ENCODE measurements at regions not wholly inside any gene's neighbourhood (a gene's known extent, or its start where the extent isn't known, plus 50 kb on each side); places are given as distances from the start of the nearest gene placed in this dataset.

DNA sequence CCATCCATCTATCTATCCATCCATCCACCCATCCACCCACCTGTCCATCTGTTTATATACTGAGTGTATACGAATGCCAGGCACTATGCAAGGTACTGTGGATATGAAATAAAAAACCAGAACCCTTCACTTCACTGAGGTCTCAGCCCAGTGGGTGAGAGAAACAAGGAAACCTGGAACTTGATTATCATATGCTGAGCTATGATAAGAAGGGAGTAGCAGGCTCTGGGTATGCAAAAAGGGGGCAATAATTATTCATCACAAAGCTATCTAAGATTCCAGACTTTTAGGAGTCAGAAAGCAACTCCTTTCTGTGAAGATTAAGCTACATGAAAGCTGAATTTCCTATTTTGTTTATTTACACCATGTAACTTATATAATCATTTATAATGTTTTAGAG lies 327.7 kb upstream of the IL12A start:
- Histone ChIP-seq H3K27me3 (ENCODE audit: insufficient read depth, low read depth, low read length) (no peaks in the 10 kb centered on the region), H3K4me3 (ENCODE audit: low read length) (no peak overlapping the region), H3K9me3 (ENCODE audit: low read length) (no peaks in the 10 kb centered on the region), H3K9me2 (ENCODE audit: insufficient read depth, low read length) (no peaks in the 10 kb centered on the region), H3K27ac (ENCODE audit: low read length) (no peak overlapping the region), H3K79me2 (replicated peaks; ENCODE audit: insufficient read depth, low read length) (no peaks in the 10 kb centered on the region), H4K20me1 (ENCODE audit: insufficient read depth) (no peaks in the 10 kb centered on the region), H3K36me3 (ENCODE audit: insufficient read depth, low read length) (no peaks in the 10 kb centered on the region), H3K4me2 (ENCODE audit: low read length) (no peak overlapping the region), H2AFZ (ENCODE audit: low read depth, low read length) (no peak overlapping the region), H3F3A (ENCODE audit: insufficient read depth, low read length, poor library complexity, severe bottlenecking) (no peaks in the 10 kb centered on the region), H3K9ac (ENCODE audit: low read length) (no peak overlapping the region)
- TF ChIP-seq POLR2AphosphoS5 (IDR thresholded peaks at IDR 0.05) (no peak), EZH2 (IDR thresholded peaks at IDR 0.05; ENCODE audit: borderline replicate concordance, insufficient read depth, low read length, poor library complexity, severe bottlenecking) (no peak), TAF1 (IDR thresholded peaks at IDR 0.05; ENCODE audit: low read depth) (no peak), EP300 (conservative IDR thresholded peaks at IDR 0.05; ENCODE audit: poor library complexity, severe bottlenecking) (no peak), RAD21 (conservative IDR thresholded peaks at IDR 0.05) (no peak), SMC3 (conservative IDR thresholded peaks at IDR 0.05; ENCODE audit: poor library complexity) (no peak), MXI1 (conservative IDR thresholded peaks at IDR 0.05; ENCODE audit: poor library complexity, severe bottlenecking) (no peak)
- TF ChIP-seq, protein P1, sequence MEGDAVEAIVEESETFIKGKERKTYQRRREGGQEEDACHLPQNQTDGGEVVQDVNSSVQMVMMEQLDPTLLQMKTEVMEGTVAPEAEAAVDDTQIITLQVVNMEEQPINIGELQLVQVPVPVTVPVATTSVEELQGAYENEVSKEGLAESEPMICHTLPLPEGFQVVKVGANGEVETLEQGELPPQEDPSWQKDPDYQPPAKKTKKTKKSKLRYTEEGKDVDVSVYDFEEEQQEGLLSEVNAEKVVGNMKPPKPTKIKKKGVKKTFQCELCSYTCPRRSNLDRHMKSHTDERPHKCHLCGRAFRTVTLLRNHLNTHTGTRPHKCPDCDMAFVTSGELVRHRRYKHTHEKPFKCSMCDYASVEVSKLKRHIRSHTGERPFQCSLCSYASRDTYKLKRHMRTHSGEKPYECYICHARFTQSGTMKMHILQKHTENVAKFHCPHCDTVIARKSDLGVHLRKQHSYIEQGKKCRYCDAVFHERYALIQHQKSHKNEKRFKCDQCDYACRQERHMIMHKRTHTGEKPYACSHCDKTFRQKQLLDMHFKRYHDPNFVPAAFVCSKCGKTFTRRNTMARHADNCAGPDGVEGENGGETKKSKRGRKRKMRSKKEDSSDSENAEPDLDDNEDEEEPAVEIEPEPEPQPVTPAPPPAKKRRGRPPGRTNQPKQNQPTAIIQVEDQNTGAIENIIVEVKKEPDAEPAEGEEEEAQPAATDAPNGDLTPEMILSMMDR (IDR thresholded peaks at IDR 0.05; ENCODE audit: poor library complexity, severe bottlenecking), result no peak
- TF ChIP-seq, protein P2, sequence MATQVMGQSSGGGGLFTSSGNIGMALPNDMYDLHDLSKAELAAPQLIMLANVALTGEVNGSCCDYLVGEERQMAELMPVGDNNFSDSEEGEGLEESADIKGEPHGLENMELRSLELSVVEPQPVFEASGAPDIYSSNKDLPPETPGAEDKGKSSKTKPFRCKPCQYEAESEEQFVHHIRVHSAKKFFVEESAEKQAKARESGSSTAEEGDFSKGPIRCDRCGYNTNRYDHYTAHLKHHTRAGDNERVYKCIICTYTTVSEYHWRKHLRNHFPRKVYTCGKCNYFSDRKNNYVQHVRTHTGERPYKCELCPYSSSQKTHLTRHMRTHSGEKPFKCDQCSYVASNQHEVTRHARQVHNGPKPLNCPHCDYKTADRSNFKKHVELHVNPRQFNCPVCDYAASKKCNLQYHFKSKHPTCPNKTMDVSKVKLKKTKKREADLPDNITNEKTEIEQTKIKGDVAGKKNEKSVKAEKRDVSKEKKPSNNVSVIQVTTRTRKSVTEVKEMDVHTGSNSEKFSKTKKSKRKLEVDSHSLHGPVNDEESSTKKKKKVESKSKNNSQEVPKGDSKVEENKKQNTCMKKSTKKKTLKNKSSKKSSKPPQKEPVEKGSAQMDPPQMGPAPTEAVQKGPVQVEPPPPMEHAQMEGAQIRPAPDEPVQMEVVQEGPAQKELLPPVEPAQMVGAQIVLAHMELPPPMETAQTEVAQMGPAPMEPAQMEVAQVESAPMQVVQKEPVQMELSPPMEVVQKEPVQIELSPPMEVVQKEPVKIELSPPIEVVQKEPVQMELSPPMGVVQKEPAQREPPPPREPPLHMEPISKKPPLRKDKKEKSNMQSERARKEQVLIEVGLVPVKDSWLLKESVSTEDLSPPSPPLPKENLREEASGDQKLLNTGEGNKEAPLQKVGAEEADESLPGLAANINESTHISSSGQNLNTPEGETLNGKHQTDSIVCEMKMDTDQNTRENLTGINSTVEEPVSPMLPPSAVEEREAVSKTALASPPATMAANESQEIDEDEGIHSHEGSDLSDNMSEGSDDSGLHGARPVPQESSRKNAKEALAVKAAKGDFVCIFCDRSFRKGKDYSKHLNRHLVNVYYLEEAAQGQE (IDR thresholded peaks at IDR 0.05; ENCODE audit: borderline replicate concordance), result no peak

DNA sequence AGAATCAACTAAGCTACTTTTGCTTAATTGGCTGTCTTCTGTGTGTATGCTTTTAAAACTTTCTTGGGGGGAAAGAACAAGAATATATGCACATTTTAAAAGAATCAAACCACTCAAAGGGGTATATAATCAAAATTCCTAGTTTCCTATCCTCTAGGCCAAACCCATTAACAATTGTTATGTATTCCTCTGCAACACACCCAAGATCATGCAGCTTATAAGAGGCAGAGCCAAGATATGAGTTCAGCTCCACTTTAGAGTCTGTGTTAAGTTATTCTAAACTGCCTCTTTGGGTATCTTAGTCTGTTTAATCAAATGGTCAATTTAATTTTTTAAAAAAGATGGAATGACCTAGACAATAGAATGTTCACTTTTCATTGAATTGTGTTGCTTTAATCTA lies 326.1 kb upstream of the IL12A start:
- Histone ChIP-seq H3K9me3 (ENCODE audit: low read length) (no peaks in the 10 kb centered on the region), H3K9me2 (ENCODE audit: insufficient read depth, low read length) (no peaks in the 10 kb centered on the region), H3K4me2 (ENCODE audit: low read length) (no peak overlapping the region), H3K4me3 (ENCODE audit: low read length) (no peak overlapping the region), H4K20me1 (ENCODE audit: insufficient read depth) (no peaks in the 10 kb centered on the region), H3K27ac (ENCODE audit: low read length) (no peak overlapping the region), H3F3A (ENCODE audit: insufficient read depth, low read length, poor library complexity, severe bottlenecking) (no peaks in the 10 kb centered on the region), H3K36me3 (ENCODE audit: insufficient read depth, low read length) (no peaks in the 10 kb centered on the region), H3K79me2 (replicated peaks; ENCODE audit: insufficient read depth, low read length) (no peaks in the 10 kb centered on the region), H3K27me3 (ENCODE audit: insufficient read depth, low read depth, low read length) (no peaks in the 10 kb centered on the region), H3K9ac (ENCODE audit: low read length) (no peak overlapping the region), H2AFZ (ENCODE audit: low read depth, low read length) (no peak overlapping the region)
- TF ChIP-seq EP300 (conservative IDR thresholded peaks at IDR 0.05; ENCODE audit: poor library complexity, severe bottlenecking) (no peak), EZH2 (IDR thresholded peaks at IDR 0.05; ENCODE audit: borderline replicate concordance, insufficient read depth, low read length, poor library complexity, severe bottlenecking) (no peak), MXI1 (conservative IDR thresholded peaks at IDR 0.05; ENCODE audit: poor library complexity, severe bottlenecking) (no peak), RAD21 (conservative IDR thresholded peaks at IDR 0.05) (no peak), SMC3 (conservative IDR thresholded peaks at IDR 0.05; ENCODE audit: poor library complexity) (no peak), POLR2AphosphoS5 (IDR thresholded peaks at IDR 0.05) (no peak), TAF1 (IDR thresholded peaks at IDR 0.05; ENCODE audit: low read depth) (no peak)
- TF ChIP-seq, protein P2 (IDR thresholded peaks at IDR 0.05; ENCODE audit: borderline replicate concordance), result no peak
- TF ChIP-seq, protein P1 (IDR thresholded peaks at IDR 0.05; ENCODE audit: poor library complexity, severe bottlenecking), result no peak

Measured in neural cell (in vitro differentiated cells).